H1 (cell line): ENCODE measurements at regions not wholly inside any gene's neighbourhood (a gene's known extent, or its start where the extent isn't known, plus 50 kb on each side); places are given as distances from the start of the nearest gene placed in this dataset.

Experiments
- CTCF ChIA-PET: fragments of 300-600 bp; sonication (Branson Sonifier 250); formaldehyde crosslinking; loops from one replicate; lab custom pipeline; 2021; ENCODE audit not compliant: partially characterized antibody; lab: Charles Lee
- POLR2A ChIA-PET: fragments of 300-600 bp; sonication (Branson Sonifier 250); formaldehyde crosslinking; loops from one replicate; lab custom pipeline; 2021; ENCODE audit warnings: inconsistent platforms; ENCODE audit not compliant: partially characterized antibody; lab: Charles Lee
- DNase-seq, 2 experiments: peaks; one replicate each; pipeline versions ENCODE4 v3.0.0 to v3.0.0-alpha.2; 2010 to 2022; ENCODE audit warnings: low spot score in 2 of 2, low read depth in 1 of 2, mixed read lengths in 1 of 2
- FAIRE-seq: peaks from 2 replicates; lab custom pipeline; 2011; peaks lifted over from hg19 to GRCh38; lab: Jason Lieb, UNC
- H2AFZ ChIP-seq: 2 replicates; pipeline ENCODE4 v1.8.1; 2012; ENCODE audit warnings: low read length, inconsistent platforms
- H2AK5ac ChIP-seq: 2 replicates; pipeline ENCODE4 v1.6.1; 2013; ENCODE audit warnings: low read depth, low read length
- H2BK120ac ChIP-seq: replicated peaks from 2 replicates; pipeline ENCODE3; 2013; ENCODE audit warnings: low read depth, low read length, inconsistent platforms
- H2BK12ac ChIP-seq: 2 replicates; pipeline ENCODE4 v1.6.1; 2013; ENCODE audit warnings: low read depth, low read length
- H2BK15ac ChIP-seq: 2 replicates; pipeline ENCODE4 v1.6.1; 2013; ENCODE audit warnings: low read length
- H2BK20ac ChIP-seq: 2 replicates; pipeline ENCODE4 v1.6.1; 2013; ENCODE audit warnings: low read length
- H2BK5ac ChIP-seq: 2 replicates; pipeline ENCODE4 v1.6.1; 2013; ENCODE audit warnings: low read depth, low read length
- H3K14ac ChIP-seq: 2 replicates; pipeline ENCODE4 v1.6.1; 2013; ENCODE audit warnings: inconsistent platforms; ENCODE audit not compliant: insufficient read length
- H3K18ac ChIP-seq: 2 replicates; pipeline ENCODE4 v1.6.1; 2013; ENCODE audit warnings: low read length; ENCODE audit errors: extremely low read depth
- H3K23ac ChIP-seq: 2 replicates; pipeline ENCODE4 v1.6.1; 2013; ENCODE audit warnings: inconsistent platforms; ENCODE audit not compliant: insufficient read length
- H3K23me2 ChIP-seq: 2 replicates; pipeline ENCODE4 v1.6.1; 2013; ENCODE audit warnings: low read depth, low read length
- H3K27ac ChIP-seq: 2 replicates; pipeline ENCODE4 v1.6.1; 2011; ENCODE audit warnings: low read depth, low read length, inconsistent platforms
- H3K27me3 ChIP-seq, 4 experiments: replicated peaks in 1 of 4; 1 replicate in 1 of 4; 2 replicates in 3 of 4; pipeline versions ENCODE4 v1.6.1 to v1.8.1; 2011 to 2013; ENCODE audit warnings: low read length in 3 of 4, mild to moderate bottlenecking in 3 of 4, inconsistent platforms in 2 of 4, mixed read lengths in 2 of 4, moderate library complexity in 1 of 4; ENCODE audit not compliant: control insufficient read depth in 3 of 4, insufficient read depth in 3 of 4; ENCODE audit errors: extremely low read depth in 1 of 4
- H3K36me3 ChIP-seq, 4 experiments: 2 replicates each; pipeline versions ENCODE4 v1.6.1 to v1.8.1; 2011 to 2013; ENCODE audit warnings: mild to moderate bottlenecking in 4 of 4, low read length in 3 of 4, moderate library complexity in 2 of 4, control low read depth in 1 of 4, inconsistent platforms in 1 of 4; ENCODE audit not compliant: insufficient read depth in 4 of 4, control insufficient read depth in 2 of 4
- H3K4ac ChIP-seq: replicated peaks from 2 replicates; pipeline ENCODE3; 2013; ENCODE audit warnings: low read length, low read depth, mixed read lengths, inconsistent platforms; ENCODE audit not compliant: insufficient read length
- H3K4me1 ChIP-seq, 4 experiments: replicated peaks in 1 of 4; 1 replicate in 1 of 4; 2 replicates in 3 of 4; pipeline versions ENCODE4 v1.6.1 to v1.8.1; 2011 to 2013; ENCODE audit warnings: low read length in 3 of 4, inconsistent platforms in 2 of 4, mixed read lengths in 1 of 4; ENCODE audit not compliant: insufficient read depth in 4 of 4, control insufficient read depth in 3 of 4
- H3K4me2 ChIP-seq, 2 experiments: 2 replicates each; pipeline versions ENCODE4 v1.6.1 to v1.8.1; 2011 to 2013; ENCODE audit warnings: low read depth in 2 of 2, low read length in 2 of 2, control low read depth in 1 of 2, inconsistent platforms in 1 of 2, mild to moderate bottlenecking in 1 of 2; ENCODE audit not compliant: insufficient read depth in 1 of 2
- H3K4me3 ChIP-seq, 4 experiments: fragments of 200-600, 300-600 bp in 1 of 4; sonication (generic), shearing (Covaris generic), sonication (Bioruptor Twin) in 1 of 4; 2 replicates each; pipeline versions ENCODE4 v1.5.1 to v1.8.1; 2011 to 2016; ENCODE audit warnings: low read length in 4 of 4, low read depth in 3 of 4, control low read depth in 2 of 4, inconsistent platforms in 2 of 4, mild to moderate bottlenecking in 2 of 4, mixed read lengths in 1 of 4, moderate library complexity in 1 of 4; ENCODE audit not compliant: insufficient read depth in 2 of 4; ENCODE audit errors: extremely low read depth in 1 of 4
- H3K56ac ChIP-seq: replicated peaks from 2 replicates; pipeline ENCODE3; 2013; ENCODE audit warnings: low read depth, mild to moderate bottlenecking, mixed read lengths, low read length, inconsistent platforms; ENCODE audit not compliant: insufficient read length
- H3K79me1 ChIP-seq: 2 replicates; pipeline ENCODE4 v1.6.1; 2013; ENCODE audit warnings: low read depth, low read length, control low read depth
- H3K79me2 ChIP-seq, 2 experiments: 2 replicates each; pipeline versions ENCODE4 v1.6.1 to v1.8.1; 2012 to 2013; ENCODE audit warnings: low read length in 2 of 2, mild to moderate bottlenecking in 2 of 2, inconsistent platforms in 1 of 2; ENCODE audit not compliant: insufficient read depth in 2 of 2, control insufficient read depth in 1 of 2
- H3K9ac ChIP-seq, 4 experiments: replicated peaks in 1 of 4; 1 replicate in 1 of 4; 2 replicates in 3 of 4; pipeline versions ENCODE4 v1.6.1 to v1.8.1; 2011 to 2013; ENCODE audit warnings: low read depth in 3 of 4, low read length in 3 of 4, control low read depth in 2 of 4, mild to moderate bottlenecking in 2 of 4, moderate library complexity in 2 of 4, inconsistent platforms in 1 of 4; ENCODE audit errors: extremely low read depth in 1 of 4
- H3K9me3 ChIP-seq, 2 experiments: 2 replicates each; pipeline versions ENCODE4 v1.6.1 to v1.8.1; 2012 to 2013; ENCODE audit warnings: mild to moderate bottlenecking in 2 of 2, moderate library complexity in 2 of 2, control low read depth in 1 of 2, inconsistent platforms in 1 of 2, low read depth in 1 of 2, low read length in 1 of 2, mixed read lengths in 1 of 2; ENCODE audit not compliant: insufficient read depth in 2 of 2
- H4K20me1 ChIP-seq, 2 experiments: replicated peaks in 1 of 2; 2 replicates each; pipeline versions ENCODE3 to v1.8.1; 2011 to 2013; ENCODE audit warnings: inconsistent platforms in 2 of 2, low read length in 2 of 2, mild to moderate bottlenecking in 1 of 2; ENCODE audit not compliant: insufficient read depth in 2 of 2, control insufficient read depth in 1 of 2
- H4K5ac ChIP-seq: 2 replicates; pipeline ENCODE4 v1.6.1; 2013; ENCODE audit warnings: low read length, low read depth, mixed read lengths, inconsistent platforms; ENCODE audit not compliant: insufficient read length
- H4K8ac ChIP-seq: 2 replicates; pipeline ENCODE4 v1.8.0; 2013; ENCODE audit warnings: mild to moderate bottlenecking, moderate library complexity, low read length, inconsistent platforms; ENCODE audit not compliant: insufficient read depth; ENCODE audit errors: extremely low read depth
- H4K91ac ChIP-seq: replicated peaks from 2 replicates; pipeline ENCODE3; 2013; ENCODE audit warnings: low read length, mixed read lengths, inconsistent platforms; ENCODE audit not compliant: insufficient read length
- KDM4A ChIP-seq: IDR thresholded peaks from one replicate; pipeline ENCODE4 v1.7.1; 2012; ENCODE audit warnings: low read depth, mild to moderate bottlenecking, moderate library complexity, low read length, inconsistent platforms; ENCODE audit not compliant: severe bottlenecking
- SIN3A ChIP-seq, 2 experiments: IDR thresholded peaks in 1 of 2; conservative IDR thresholded peaks in 1 of 2; 2 replicates each; pipeline ENCODE4 v1.6.1; 2011 to 2012; ENCODE audit warnings: low read length in 2 of 2, improper control_type of control experiment in 1 of 2, low read depth in 1 of 2, mild to moderate bottlenecking in 1 of 2
- WGBS, 2 experiments: shearing (Covaris generic) in 1 of 2; methylation state at CpG; one replicate each; pipeline versions ENCODE4 v1.1.6 to v1.1.7; 2013 to 2015; ENCODE audit warnings: low lambda C conversion rate in 2 of 2, mixed read lengths in 2 of 2, inconsistent platforms in 1 of 2, low coverage in 1 of 2, missing lambda C conversion rate in 1 of 2; ENCODE audit not compliant: insufficient replicate concordance in 2 of 2, insufficient coverage in 1 of 2, insufficient read length in 1 of 2; ENCODE audit errors: extremely low coverage in 1 of 2, missing lambda C conversion rate in 1 of 2; 5-methylcytosine and 5-hydroxymethylcytosine counted together

DNA sequence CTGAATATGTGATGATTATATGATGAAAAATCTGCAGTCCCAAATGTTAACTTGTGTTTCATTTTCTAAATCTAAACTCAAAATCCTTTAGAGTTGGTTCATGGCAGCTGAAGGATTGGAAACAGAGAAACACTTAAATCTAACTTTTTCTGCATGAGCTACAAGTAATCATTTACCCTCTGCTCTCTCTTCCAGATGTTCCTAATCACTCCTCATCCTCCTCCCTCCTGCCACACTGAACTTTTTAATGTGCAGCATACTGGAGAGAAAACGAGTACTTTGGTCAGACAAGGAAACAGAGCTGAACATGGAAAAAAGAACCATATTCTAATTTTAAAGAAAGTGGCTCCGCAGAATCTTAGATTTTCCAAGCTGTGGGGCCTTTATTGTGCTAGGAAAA lies 321.2 kb upstream of the COL8A1 start:
- H3K4ac ChIP-seq: no peak overlapping the region
- no peak overlapping the region for H2AFZ ChIP-seq
- FAIRE-seq (no peak), DNase-seq (no peak)
- no peaks in the 10 kb centered on the region for H3K36me3 ChIP-seq
- H2BK5ac ChIP-seq: no peak overlapping the region
- H3K23ac ChIP-seq: no peak overlapping the region
- H2BK12ac ChIP-seq: no peak overlapping the region
- H3K4me1 ChIP-seq: no peaks in the 10 kb centered on the region
- H3K79me1 ChIP-seq: no peaks in the 10 kb centered on the region
- no peaks in the 10 kb centered on the region for H3K27me3 ChIP-seq
- H3K4me3 ChIP-seq: no peak overlapping the region
- H2BK120ac ChIP-seq: no peak overlapping the region
- H2BK20ac ChIP-seq: no peak overlapping the region
- H3K23me2 ChIP-seq: no peaks in the 10 kb centered on the region
- H2BK15ac ChIP-seq: no peak overlapping the region
- ChIA-PET CTCF (interaction anchor here (0.8 to 2.0 kb wide), 2 partner anchors 9 to 55 kb away, joined by 3 to 5 read pairs; no protein-coding TSS in a partner anchor), POLR2A (no interaction called here)
- H3K14ac ChIP-seq: no peak overlapping the region
- H3K27ac ChIP-seq: no peak overlapping the region
- no peaks in the 10 kb centered on the region for H4K20me1 ChIP-seq
- WGBS, 2 experiments: 88% methylated on average over 2 of the region's 2 CpGs; no CpG with 5 or more reads in 1 of the 2 experiments
- H3K4me2 ChIP-seq: no peak overlapping the region
- no peak overlapping the region for H3K56ac ChIP-seq
- H4K8ac ChIP-seq: no peak overlapping the region
- H3K9ac ChIP-seq: no peak overlapping the region
- H3K9me3 ChIP-seq: no peaks in the 10 kb centered on the region
- H4K5ac ChIP-seq: no peak overlapping the region
- no peak for TF ChIP-seq KDM4A
- TF ChIP-seq SIN3A (conservative IDR thresholded peaks at IDR 0.05 in 1 of 2, IDR thresholded peaks at IDR 0.05 in 1 of 2; ENCODE audit: low read depth in 1 of 2, low read length in 2 of 2): no peak
- no peak overlapping the region for H3K18ac ChIP-seq
- H4K91ac ChIP-seq: no peak overlapping the region
- H3K79me2 ChIP-seq: no peaks in the 10 kb centered on the region
- no peak overlapping the region for H2AK5ac ChIP-seq
